Spleen (tissue), 11 donors: ENCODE measurements at regions not wholly inside any gene's neighbourhood (a gene's known extent, or its start where the extent isn't known, plus 50 kb on each side); places are given as distances from the start of the nearest gene placed in this dataset.

Experiments
- DNase-seq: peaks from one replicate; pipeline ENCODE4 v3.0.0-alpha.2; 2020
- H3K27ac ChIP-seq, 8 donors: fragments of 200-600 bp; sonication (generic) in 7 of 8; 1 replicate in 4 of 8; 2 replicates in 4 of 8; pipeline versions ENCODE4 v1.5.0 to v1.8.0; 2016 to 2021; ENCODE audit warnings: inconsistent platforms in 4 of 8, mild to moderate bottlenecking in 4 of 8, moderate library complexity in 1 of 8
- H3K27me3 ChIP-seq, 7 donors: fragments of 200-600 bp; sonication (generic) in 6 of 7; replicated peaks in 1 of 7; 1 replicate in 4 of 7; 2 replicates in 3 of 7; pipeline versions ENCODE4 v1.5.0 to v1.8.0; 2016 to 2021; ENCODE audit warnings: inconsistent platforms in 3 of 7, mild to moderate bottlenecking in 1 of 7
- H3K36me3 ChIP-seq, 6 donors: fragments of 200-600 bp; sonication (generic) in 5 of 6; 1 replicate in 4 of 6; 2 replicates in 2 of 6; pipeline versions ENCODE4 v1.5.0 to v1.8.0; 2016 to 2021; ENCODE audit warnings: inconsistent platforms in 2 of 6
- H3K4me1 ChIP-seq, 6 donors: fragments of 200-600 bp; sonication (generic) in 5 of 6; 1 replicate in 3 of 6; 2 replicates in 3 of 6; pipeline versions ENCODE4 v1.5.0 to v1.8.0; 2016 to 2021; ENCODE audit warnings: inconsistent platforms in 3 of 6
- H3K4me3 ChIP-seq, 8 donors: fragments of 200-600 bp; sonication (generic) in 7 of 8; 1 replicate in 4 of 8; 2 replicates in 4 of 8; pipeline versions ENCODE4 v1.5.0 to v1.8.0; 2016 to 2021; ENCODE audit warnings: inconsistent platforms in 4 of 8, mild to moderate bottlenecking in 4 of 8, moderate library complexity in 2 of 8
- H3K9me3 ChIP-seq, 8 donors: fragments of 200-600 bp; sonication (generic) in 7 of 8; 1 replicate in 4 of 8; 2 replicates in 4 of 8; pipeline versions ENCODE4 v1.5.0 to v1.8.0; 2016 to 2021; ENCODE audit warnings: inconsistent platforms in 4 of 8
- CTCF ChIP-seq, 11 experiments: fragments of 200-600 bp in 7 of 11; fragments of 450-650 bp in 4 of 11; sonication (generic) in 4 of 11; IDR thresholded peaks in 8 of 11; conservative IDR thresholded peaks in 3 of 11; 1 replicate in 7 of 11; 2 replicates in 4 of 11; pipeline versions ENCODE4 v1.4.0 to v1.8.0; 2016 to 2021; ENCODE audit warnings: antibody characterized with exemption in 11 of 11, inconsistent platforms in 4 of 11, mild to moderate bottlenecking in 1 of 11
- POLR2A ChIP-seq, 3 donors: fragments of 450-650 bp; IDR thresholded peaks; one replicate each; pipeline ENCODE4 v1.5.1; 2017; ENCODE audit warnings: antibody characterized with exemption in 3 of 3, mild to moderate bottlenecking in 1 of 3
- POLR2AphosphoS5 ChIP-seq, 3 donors: sonication (generic); formaldehyde crosslinking; IDR thresholded peaks; one replicate each; pipeline ENCODE4 v1.5.1; 2017; ENCODE audit warnings: antibody characterized with exemption in 3 of 3
- WGBS, 5 donors: extraction: QIAGEN DNeasy Blood & Tissue Kit in 3 of 5; methylation state at CpG; one replicate each; pipeline versions ENCODE4 v1.1.5 to v1.1.7; 2013 to 2018; 5-methylcytosine and 5-hydroxymethylcytosine counted together
- intact Hi-C: fragments of 100-400 bp; cut with DNase I; formaldehyde crosslinking; loops from one replicate; pipeline ENCODE4 v1.15.0; 2023; ENCODE audit warnings: low total_unique reads
- donor health status: healthy with polysubstance abuse.
- donor health status: DM: no; HTN: no; CAD: no; lungs with moderate emphysema.
- donor health status: DM: no; HTN: no; CAD: no.
- donor health status: Bipolar disorder and iron deficiency.
- donor health status: healthy.
- donor health status: DM: no; HTN: no; CAD: no.
- donor health status: DM: yes; HTN: yes; CAD: no.

GRCh38 chr6:125524356-125524755, 222.6 kb upstream of the HDDC2 start:
- no peaks in the 10 kb centered on the region for H3K9me3 ChIP-seq
- no peaks in the 10 kb centered on the region for H3K36me3 ChIP-seq
- intact Hi-C loops, result no loop called here

GRCh38 chr6:125526007-125526720, 223.3 kb upstream of the HEY2 start:
- 0 to 59% (median 40%) methylated on average over 1 of the region's 1 CpG for WGBS, 5 donors

More at GRCh38 chr6:125524356-125524755, 222.6 kb upstream of the HDDC2 start:
- DNase-seq, result no peak
- H3K27me3 ChIP-seq, result peaks cover 0 to 18% (median 0%) of the 10 kb centered on the region in 7 donors
- 18 to 34% (median 21%) methylated on average over 2 of the region's 2 CpGs for WGBS, 5 donors
- TF ChIP-seq POLR2AphosphoS5 (IDR thresholded peaks at IDR 0.05) (no peak), POLR2A (IDR thresholded peaks at IDR 0.05) (no peak), CTCF (IDR thresholded peaks at IDR 0.05 in 8 of 11, conservative IDR thresholded peaks at IDR 0.05 in 3 of 11) (no peak)
- no peaks in the 10 kb centered on the region for H3K4me1 ChIP-seq
- no peak overlapping the region for H3K4me3 ChIP-seq
- H3K27ac ChIP-seq, result no peak overlapping the region

GRCh38 chr6:125528621-125529041, 220.8 kb upstream of the HEY2 start:
- no peak overlapping the region for H3K4me3 ChIP-seq
- H3K4me1 ChIP-seq, result no peaks in the 10 kb centered on the region
- H3K27me3 ChIP-seq, result peaks cover 0 to 35% (median 2%) of the 10 kb centered on the region in 7 donors
- intact Hi-C loops, result no loop called here
- no peaks in the 10 kb centered on the region for H3K9me3 ChIP-seq
- TF ChIP-seq POLR2A (IDR thresholded peaks at IDR 0.05) (no peak), POLR2AphosphoS5 (IDR thresholded peaks at IDR 0.05) (no peak), CTCF (IDR thresholded peaks at IDR 0.05 in 8 of 11, conservative IDR thresholded peaks at IDR 0.05 in 3 of 11) (no peak)
- H3K36me3 ChIP-seq, result no peaks in the 10 kb centered on the region
- no peak overlapping the region for H3K27ac ChIP-seq
- no peak for DNase-seq
- 35 to 58% (median 48%) methylated on average over 6 of the region's 6 CpGs for WGBS, 5 donors

More at GRCh38 chr6:125526007-125526720, 223.3 kb upstream of the HEY2 start:
- H3K27ac ChIP-seq, result no peak overlapping the region
- peaks cover 0 to 26% (median 0%) of the 10 kb centered on the region in 7 donors for H3K27me3 ChIP-seq
- no peak overlapping the region for H3K4me3 ChIP-seq
- TF ChIP-seq POLR2A (IDR thresholded peaks at IDR 0.05) (no peak), POLR2AphosphoS5 (IDR thresholded peaks at IDR 0.05) (no peak), CTCF (IDR thresholded peaks at IDR 0.05 in 8 of 11, conservative IDR thresholded peaks at IDR 0.05 in 3 of 11) (no peak)
- H3K9me3 ChIP-seq, result no peaks in the 10 kb centered on the region
- intact Hi-C loops, result no loop called here
- no peak for DNase-seq
- no peaks in the 10 kb centered on the region for H3K36me3 ChIP-seq
- H3K4me1 ChIP-seq, result no peaks in the 10 kb centered on the region

GRCh38 chr6:125529061-125529460, 220.4 kb upstream of the HEY2 start:
- intact Hi-C loops, result no loop called here

More at GRCh38 chr6:125529061-125529460, 220.4 kb upstream of the HEY2 start:
- Histone ChIP-seq H3K4me1 (peaks cover 0 to 4% (median 0%) of the 10 kb centered on the region in 6 donors), H3K27ac (no peak overlapping the region), H3K9me3 (no peaks in the 10 kb centered on the region), H3K27me3 (peaks cover 0 to 35% (median 6%) of the 10 kb centered on the region in 7 donors), H3K4me3 (no peak overlapping the region), H3K36me3 (no peaks in the 10 kb centered on the region)
- DNase-seq, result no peak
- TF ChIP-seq CTCF (IDR thresholded peaks at IDR 0.05 in 8 of 11, conservative IDR thresholded peaks at IDR 0.05 in 3 of 11) (no peak), POLR2AphosphoS5 (IDR thresholded peaks at IDR 0.05) (no peak), POLR2A (IDR thresholded peaks at IDR 0.05) (no peak)
- 85 to 93% (median 87%) methylated on average over 5 of the region's 5 CpGs for WGBS, 5 donors
